NOMO-1 treated with dmso at 0.1 percent for 144 hours (cell line): ENCODE measurements at regions not wholly inside any gene's neighbourhood (a gene's known extent, or its start where the extent isn't known, plus 50 kb on each side); places are given as distances from the start of the nearest gene placed in this dataset.

ENCODE experiments used
- DNase-seq: peaks from one replicate; lab custom pipeline; 2025; ENCODE audit not compliant: unreplicated experiment; lab: John Stamatoyannopoulos, UW

GRCh38 chr19:29371251-29372090 lies 154.3 kb upstream of the VSTM2B start:
- no peak for DNase-seq

- no peak for DNase-seq
Measured at GRCh38 chr19:29372091-29372415, 153.7 kb upstream of the VSTM2B start.

GRCh38 chr19:29372461-29372860 lies 153.3 kb upstream of the VSTM2B start:
- DNase-seq: no peak

- DNase-seq: no peak
Measured at GRCh38 chr19:29372921-29373797, 152.6 kb upstream of the VSTM2B start.

GRCh38 chr19:29375429-29376119 lies 150.2 kb upstream of the VSTM2B start:
- no peak for DNase-seq

- no peak for DNase-seq
Measured at GRCh38 chr19:29376855-29377354, 148.9 kb upstream of the VSTM2B start.

GRCh38 chr19:29378126-29378525 lies 147.7 kb upstream of the VSTM2B start:
- DNase-seq: no peak

GRCh38 chr19:29378543-29379080 lies 147.2 kb upstream of the VSTM2B start:
- no peak for DNase-seq

GRCh38 chr19:29379257-29380021 lies 146.4 kb upstream of the VSTM2B start:
- DNase-seq: no peak

GRCh38 chr19:29380581-29380980 lies 145.2 kb upstream of the VSTM2B start:
- DNase-seq: no peak

- DNase-seq: no peak
Measured at GRCh38 chr19:29381353-29382203, 144.2 kb upstream of the VSTM2B start.

- DNase-seq: no peak
Measured at GRCh38 chr19:29383696-29384095, 142.1 kb upstream of the VSTM2B start.

GRCh38 chr19:29384656-29385055 lies 141.1 kb upstream of the VSTM2B start:
- no peak for DNase-seq

GRCh38 chr19:29385191-29385795 lies 140.5 kb upstream of the VSTM2B start:
- DNase-seq: no peak

GRCh38 chr19:29386970-29387369 lies 138.8 kb upstream of the VSTM2B start:
- DNase-seq: no peak

GRCh38 chr19:29387586-29387985 lies 138.2 kb upstream of the VSTM2B start:
- DNase-seq: no peak

GRCh38 chr19:29389495-29389894 lies 136.3 kb upstream of the VSTM2B start:
- no peak for DNase-seq

GRCh38 chr19:29390742-29391141 lies 135.1 kb upstream of the VSTM2B start:
- no peak for DNase-seq

GRCh38 chr19:29393915-29394460 lies 131.8 kb upstream of the VSTM2B start:
- DNase-seq: no peak
